Panc1 (cell line): ENCODE measurements at regions not wholly inside any gene's neighbourhood (a gene's known extent, or its start where the extent isn't known, plus 50 kb on each side); places are given as distances from the start of the nearest gene placed in this dataset.

ENCODE experiments used
- ATAC-seq: fragments of 200-7000 bp; cut with Tn5 transposase; 2 replicates; pipeline ENCODE4 v1.9.1; 2020; ENCODE audit warnings: mild to moderate bottlenecking, moderate library complexity
- BruUV-seq: library from RNA; stranded (reverse); fragments of 400-500 nt; replicated peaks from 2 replicates; lab custom pipeline; 2021; lab: Mats Ljungman, UMichigan
- CTCF ChIA-PET: fragments of 300-600 bp; sonication (Branson Sonifier 250); formaldehyde crosslinking; loops from one replicate; lab custom pipeline; 2022; ENCODE audit warnings: antibody characterized with exemption; lab: Charles Lee
- POLR2A ChIA-PET: fragments of 300-600 bp; sonication (Branson Sonifier 250); formaldehyde crosslinking; loops from one replicate; lab custom pipeline; 2022; ENCODE audit warnings: antibody characterized with exemption; lab: Charles Lee
- DNase-seq: peaks from one replicate; pipeline ENCODE4 v3.0.0-alpha.2; 2010; ENCODE audit warnings: low read depth, low spot score
- H3K27ac ChIP-seq: 2 replicates; pipeline ENCODE4 v1.5.1; 2011; ENCODE audit warnings: mild to moderate bottlenecking, low read length, inconsistent platforms
- H3K27me3 ChIP-seq: fragments of 200-500 bp; sonication (Bioruptor generic); 2 replicates; pipeline ENCODE4 v1.6.0; 2014; ENCODE audit warnings: low read length, inconsistent platforms; ENCODE audit not compliant: control insufficient read depth, insufficient read depth
- H3K36me3 ChIP-seq: fragments of 200-500 bp; sonication (Bioruptor generic); 2 replicates; pipeline ENCODE4 v1.5.1; 2014; ENCODE audit warnings: inconsistent platforms, mild to moderate bottlenecking, low read length, moderate library complexity; ENCODE audit not compliant: control insufficient read depth, insufficient read depth
- H3K4me1 ChIP-seq: 2 replicates; pipeline ENCODE4 v1.5.1; 2011; ENCODE audit warnings: inconsistent platforms, mild to moderate bottlenecking, low read length, moderate library complexity; ENCODE audit not compliant: control insufficient read depth, insufficient read depth
- H3K4me3 ChIP-seq, 2 experiments: 2 replicates each; pipeline ENCODE4 v1.5.1; 2011 to 2012; ENCODE audit warnings: low read depth in 2 of 2, low read length in 2 of 2, mild to moderate bottlenecking in 2 of 2, inconsistent platforms in 1 of 2, moderate library complexity in 1 of 2
- H3K9me3 ChIP-seq: fragments of 200-500 bp; sonication (Bioruptor generic); 2 replicates; pipeline ENCODE4 v1.5.1; 2014; ENCODE audit warnings: low read depth, mild to moderate bottlenecking, inconsistent platforms, low read length, moderate library complexity; ENCODE audit not compliant: control insufficient read depth, insufficient read depth
- CTCF ChIP-seq: fragments of 450-650 bp; IDR thresholded peaks from 2 replicates; pipeline ENCODE4 v1.5.1; 2017; ENCODE audit warnings: mild to moderate bottlenecking
- POLR2AphosphoS5 ChIP-seq: IDR thresholded peaks from 2 replicates; pipeline ENCODE4 v1.6.1; 2012; ENCODE audit warnings: mild to moderate bottlenecking, low read depth, low read length, moderate library complexity
- SIN3A ChIP-seq: IDR thresholded peaks from 2 replicates; pipeline ENCODE4 v1.6.1; 2012; ENCODE audit warnings: low read depth, mild to moderate bottlenecking, low read length, moderate library complexity, borderline replicate concordance; ENCODE audit not compliant: insufficient read depth
- TCF7L2 ChIP-seq: IDR thresholded peaks from 2 replicates; pipeline ENCODE4 v1.6.1; 2011; ENCODE audit warnings: mild to moderate bottlenecking, low read depth, low read length, inconsistent platforms
- in situ Hi-C: cut with HindIII; loops from 2 replicates; pipeline ENCODE4 v1.10.0; 2016; ENCODE audit warnings: low sequenced_read_pairs, low pct_unique_long_range_greater_than_20kb
- intact Hi-C: fragments of 100-400 bp; cut with micrococcal nuclease; formaldehyde crosslinking; loops from one replicate; pipeline ENCODE4 v1.10.0; 2022; ENCODE audit not compliant: unreplicated experiment
- TF ChIP-seq, protein P1 (sequence below), 2 experiments: IDR thresholded peaks; 2 replicates each; pipeline ENCODE4 v1.6.1; 2011 to 2012; ENCODE audit warnings: low read depth in 2 of 2, control low read depth in 1 of 2, low read length in 1 of 2, mild to moderate bottlenecking in 1 of 2, moderate library complexity in 1 of 2; ENCODE audit not compliant: insufficient read depth in 1 of 2

GRCh38 chr13:36549755-36550154, 117.5 kb downstream of the CCNA1 start:
- in situ Hi-C loops (no loop called here), intact Hi-C loops (no loop called here)
- Histone ChIP-seq H3K27ac (no peak overlapping the region), H3K9me3 (no peaks in the 10 kb centered on the region), H3K36me3 (no peaks in the 10 kb centered on the region), H3K4me3 (no peak overlapping the region), H3K4me1 (no peaks in the 10 kb centered on the region), H3K27me3 (no peaks in the 10 kb centered on the region)
- TF ChIP-seq, protein P1, sequence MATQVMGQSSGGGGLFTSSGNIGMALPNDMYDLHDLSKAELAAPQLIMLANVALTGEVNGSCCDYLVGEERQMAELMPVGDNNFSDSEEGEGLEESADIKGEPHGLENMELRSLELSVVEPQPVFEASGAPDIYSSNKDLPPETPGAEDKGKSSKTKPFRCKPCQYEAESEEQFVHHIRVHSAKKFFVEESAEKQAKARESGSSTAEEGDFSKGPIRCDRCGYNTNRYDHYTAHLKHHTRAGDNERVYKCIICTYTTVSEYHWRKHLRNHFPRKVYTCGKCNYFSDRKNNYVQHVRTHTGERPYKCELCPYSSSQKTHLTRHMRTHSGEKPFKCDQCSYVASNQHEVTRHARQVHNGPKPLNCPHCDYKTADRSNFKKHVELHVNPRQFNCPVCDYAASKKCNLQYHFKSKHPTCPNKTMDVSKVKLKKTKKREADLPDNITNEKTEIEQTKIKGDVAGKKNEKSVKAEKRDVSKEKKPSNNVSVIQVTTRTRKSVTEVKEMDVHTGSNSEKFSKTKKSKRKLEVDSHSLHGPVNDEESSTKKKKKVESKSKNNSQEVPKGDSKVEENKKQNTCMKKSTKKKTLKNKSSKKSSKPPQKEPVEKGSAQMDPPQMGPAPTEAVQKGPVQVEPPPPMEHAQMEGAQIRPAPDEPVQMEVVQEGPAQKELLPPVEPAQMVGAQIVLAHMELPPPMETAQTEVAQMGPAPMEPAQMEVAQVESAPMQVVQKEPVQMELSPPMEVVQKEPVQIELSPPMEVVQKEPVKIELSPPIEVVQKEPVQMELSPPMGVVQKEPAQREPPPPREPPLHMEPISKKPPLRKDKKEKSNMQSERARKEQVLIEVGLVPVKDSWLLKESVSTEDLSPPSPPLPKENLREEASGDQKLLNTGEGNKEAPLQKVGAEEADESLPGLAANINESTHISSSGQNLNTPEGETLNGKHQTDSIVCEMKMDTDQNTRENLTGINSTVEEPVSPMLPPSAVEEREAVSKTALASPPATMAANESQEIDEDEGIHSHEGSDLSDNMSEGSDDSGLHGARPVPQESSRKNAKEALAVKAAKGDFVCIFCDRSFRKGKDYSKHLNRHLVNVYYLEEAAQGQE (IDR thresholded peaks at IDR 0.05; ENCODE audit: insufficient read depth in 1 of 2, low read depth in 2 of 2, low read length in 1 of 2) = no peak
- TF ChIP-seq TCF7L2 (no peak), CTCF (no peak), SIN3A (no peak)
- POLR2A ChIA-PET = no interaction called here
- no TSS peak for BruUV-seq
- CTCF ChIA-PET = no interaction called here
- DNase-seq = no peak
- ATAC-seq = no peak

- ChIA-PET POLR2A (no interaction called here), CTCF (no interaction called here)
- BruUV-seq = no TSS peak
- no peak for ATAC-seq
- intact Hi-C loops (no loop called here), in situ Hi-C loops (no loop called here)
- H3K27me3 ChIP-seq = no peaks in the 10 kb centered on the region
- TF ChIP-seq CTCF = no peak
- no peaks in the 10 kb centered on the region for H3K4me1 ChIP-seq
- no peaks in the 10 kb centered on the region for H3K36me3 ChIP-seq
- H3K9me3 ChIP-seq = no peaks in the 10 kb centered on the region
- H3K27ac ChIP-seq = no peak overlapping the region
- H3K4me3 ChIP-seq = no peak overlapping the region
- no peak for DNase-seq
These were observed 117.9 kb downstream of the CCNA1 start for GRCh38 chr13:36550177-36550576.

- no peaks in the 10 kb centered on the region for H3K36me3 ChIP-seq
- no peaks in the 10 kb centered on the region for H3K4me1 ChIP-seq
- in situ Hi-C loops = no loop called here
- intact Hi-C loops = no loop called here
- no peak overlapping the region for H3K27ac ChIP-seq
- no peak overlapping the region for H3K4me3 ChIP-seq
- ATAC-seq = no peak
- no peak for TF ChIP-seq POLR2AphosphoS5
- TF ChIP-seq CTCF = no peak
- TF ChIP-seq TCF7L2 = no peak
- TF ChIP-seq SIN3A = no peak
- TF ChIP-seq, protein P1 (IDR thresholded peaks at IDR 0.05; ENCODE audit: insufficient read depth in 1 of 2, low read depth in 2 of 2, low read length in 1 of 2) = no peak
- DNase-seq = no peak
- BruUV-seq = no TSS peak
- H3K9me3 ChIP-seq = no peaks in the 10 kb centered on the region
- POLR2A ChIA-PET = no interaction called here
- CTCF ChIA-PET = no interaction called here
- H3K27me3 ChIP-seq = no peaks in the 10 kb centered on the region
These were observed 119.2 kb downstream of the CCNA1 start for GRCh38 chr13:36551445-36551844.
